ENCODE measurements at regions not wholly inside any gene's neighbourhood (a gene's known extent, or its start where the extent isn't known, plus 50 kb on each side); places are given as distances from the start of the nearest gene placed in this dataset.

DNA sequence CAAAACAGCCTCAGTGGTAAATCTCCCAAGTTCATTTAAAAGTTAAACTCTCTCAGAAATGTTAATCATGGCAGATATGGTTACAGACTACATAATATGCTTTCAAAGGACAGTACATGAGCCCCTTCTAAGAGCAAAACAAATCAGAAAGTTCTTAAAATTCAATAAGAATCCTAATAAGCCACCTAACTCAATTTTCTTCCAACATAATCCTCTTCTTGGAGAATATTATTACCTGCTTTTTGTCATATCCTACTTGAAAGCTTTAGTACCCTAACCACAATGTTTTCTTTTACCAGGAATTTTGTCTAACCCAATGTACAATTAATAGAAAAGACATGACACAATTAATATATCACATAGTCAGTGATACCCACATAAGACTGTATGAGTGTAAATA is 236.5 kb upstream of the ATP2B1 start:
- DNase-seq: no peak

DNA sequence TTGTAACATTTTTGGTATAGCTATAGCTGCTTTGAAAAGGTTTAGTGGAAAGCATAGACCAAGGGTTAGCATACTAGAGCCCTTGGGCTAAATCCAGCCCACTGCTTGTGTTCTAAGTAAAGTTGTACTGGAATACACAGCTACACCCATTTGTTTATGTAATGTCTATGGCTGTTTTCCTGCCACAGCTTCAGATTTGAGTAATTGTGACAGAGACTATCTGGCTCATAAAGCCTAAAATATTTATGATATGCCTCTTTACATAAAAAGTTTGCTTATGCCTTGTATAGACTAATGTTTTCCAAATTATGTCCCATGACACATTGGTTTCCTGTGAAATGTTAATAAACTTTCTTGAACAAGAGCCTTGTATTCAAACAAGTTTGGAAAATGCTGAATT is 234.8 kb upstream of the ATP2B1 start:
- no peak for DNase-seq

DNA sequence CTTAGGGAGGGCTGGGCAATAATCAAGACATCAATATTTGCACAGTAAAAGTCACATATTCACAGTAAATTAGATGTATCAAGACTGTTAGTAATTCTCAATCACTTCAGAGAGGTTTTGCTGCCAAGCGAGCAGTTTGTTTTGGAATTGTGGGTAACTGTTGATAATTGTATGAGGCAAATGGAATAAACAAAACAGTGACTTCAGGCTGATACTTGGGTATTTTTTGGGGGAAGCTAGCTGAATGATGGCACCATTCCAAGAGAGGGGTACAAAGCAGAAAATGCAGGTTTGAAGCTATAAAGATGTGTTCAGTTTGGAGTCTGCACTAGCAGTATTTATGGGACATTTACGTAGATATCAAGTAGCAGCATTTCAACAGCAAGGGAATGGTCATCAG is 232.8 kb upstream of the ATP2B1 start:
- DNase-seq: no peak

DNA sequence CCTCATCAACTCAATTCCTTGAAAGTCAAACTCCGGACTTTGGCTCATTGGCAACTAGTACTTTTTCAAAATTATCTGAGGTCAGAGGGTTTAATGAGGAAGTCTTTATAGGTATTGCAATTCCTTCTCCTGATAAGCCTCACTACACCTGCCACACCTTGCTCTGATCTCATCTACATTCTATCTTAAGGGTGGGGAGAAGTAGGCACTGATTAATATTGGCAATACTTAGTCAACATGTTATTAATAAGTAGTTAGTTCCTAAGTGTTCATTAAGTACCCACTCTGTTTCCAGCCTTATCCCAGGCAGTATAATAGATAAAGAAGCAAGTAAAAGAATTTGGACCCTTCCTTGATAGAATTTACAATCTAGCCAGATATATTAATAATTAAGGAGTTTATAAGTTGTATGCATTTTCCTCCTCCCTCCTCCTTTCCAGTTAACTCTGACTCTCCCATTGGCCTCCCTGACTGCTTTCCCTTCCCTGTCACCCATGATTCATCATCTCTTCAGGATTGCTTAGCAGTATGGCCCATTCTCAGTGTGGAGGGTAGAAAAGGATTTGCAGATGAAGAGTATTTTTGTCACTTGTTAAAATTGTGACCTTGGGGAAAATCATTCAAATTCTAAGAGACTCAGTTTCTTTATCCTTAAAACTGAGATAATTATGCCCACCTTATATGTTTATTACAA is 231.0 kb upstream of the ATP2B1 start:
- no peak for DNase-seq

DNA sequence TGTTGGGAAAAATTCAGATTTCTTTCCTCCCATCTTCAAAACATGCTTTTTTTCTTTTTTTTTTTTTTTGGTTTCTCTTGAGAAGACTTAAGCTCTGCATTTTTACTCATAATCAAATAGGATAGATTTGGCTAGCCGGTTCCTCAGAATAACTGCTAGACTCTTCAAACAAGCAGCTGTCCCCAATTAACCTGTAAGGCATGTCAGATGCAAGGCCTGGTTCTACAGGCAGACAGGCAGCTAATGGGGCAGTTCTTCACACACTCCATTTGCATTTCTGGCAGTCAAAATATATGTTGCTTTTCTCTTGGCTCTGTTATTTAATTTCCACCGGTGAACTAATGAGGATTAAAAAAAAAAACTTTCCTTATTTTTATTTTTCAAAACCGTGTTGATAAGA is 228.0 kb upstream of the ATP2B1 start:
- DNase-seq: no peak

DNA sequence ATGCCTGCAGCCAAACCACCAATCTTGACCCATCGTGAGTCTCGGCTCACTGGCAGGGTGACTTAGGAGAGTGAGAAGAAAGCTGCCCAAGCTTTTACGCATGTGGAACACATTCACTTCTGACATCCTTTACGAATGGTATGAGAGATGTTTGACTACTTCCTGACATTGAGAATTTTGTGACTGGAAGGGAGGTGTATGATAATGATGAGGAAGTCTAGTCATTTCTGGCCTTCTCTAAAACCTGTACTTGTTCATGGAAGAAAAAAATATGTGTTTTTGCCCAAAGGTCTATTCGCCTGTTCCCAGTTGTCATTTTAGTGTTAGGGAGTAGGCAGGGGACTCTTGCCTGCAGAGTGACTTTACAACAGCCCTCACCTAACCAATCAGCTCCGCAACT is 227.2 kb upstream of the ATP2B1 start:
- DNase-seq: no peak

DNA sequence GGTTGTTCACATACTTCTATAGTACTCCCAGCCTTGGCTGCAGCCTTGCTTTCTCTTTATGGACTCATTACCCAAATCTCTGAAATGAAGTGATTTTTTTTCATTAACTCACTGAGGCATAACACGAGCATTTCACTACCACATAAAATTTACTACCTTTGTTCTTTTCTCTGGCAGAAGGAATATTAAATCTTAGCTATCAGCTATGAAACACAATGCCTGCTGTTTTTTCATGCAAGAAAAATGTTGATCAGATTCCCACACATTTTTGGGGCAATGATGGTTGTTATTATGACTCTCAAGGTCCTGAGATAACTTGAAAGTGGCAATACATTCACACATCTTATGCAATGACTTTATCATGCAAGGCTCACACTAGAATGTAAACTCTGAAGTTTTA is 225.3 kb upstream of the ATP2B1 start:
- no peak for DNase-seq

DNA sequence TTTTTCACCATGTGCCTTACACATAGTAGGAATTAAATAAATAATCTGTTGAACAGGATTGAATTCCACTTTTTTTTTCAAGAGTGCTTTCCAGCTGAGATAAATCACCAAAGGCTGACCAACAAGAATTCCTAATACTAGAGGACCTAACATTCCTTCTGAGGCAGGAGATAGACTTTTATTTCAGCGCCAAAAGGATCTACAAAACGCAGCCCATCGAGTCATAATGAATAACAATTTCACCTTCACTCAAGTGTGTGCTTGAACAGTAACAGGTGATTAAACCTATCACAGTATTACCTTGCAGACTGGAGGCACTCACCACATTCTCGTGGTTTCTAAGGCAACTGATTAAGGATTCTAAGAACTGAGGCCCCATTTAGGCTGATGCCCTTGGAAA is 224.3 kb upstream of the ATP2B1 start:
- DNase-seq: no peak

DNA sequence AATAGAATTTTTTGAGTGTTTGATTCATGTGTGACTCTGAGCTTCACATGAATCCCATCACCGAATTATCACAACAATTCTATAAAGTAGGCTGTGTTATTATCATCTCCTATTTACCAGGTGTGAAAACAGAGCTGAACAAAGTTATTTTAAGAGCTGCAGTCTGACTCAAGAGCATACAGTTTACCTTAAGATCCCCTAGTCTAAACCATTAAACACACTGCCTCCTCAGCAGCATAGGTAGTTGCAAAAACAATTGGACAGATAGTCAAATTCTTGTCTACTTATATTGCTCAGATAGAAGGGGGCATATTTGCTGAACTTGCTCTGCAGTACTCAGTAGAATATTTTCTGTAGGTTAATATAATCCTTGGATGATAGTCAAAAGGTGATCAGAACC is 219.8 kb upstream of the ATP2B1 start:
- DNase-seq: no peak

DNA sequence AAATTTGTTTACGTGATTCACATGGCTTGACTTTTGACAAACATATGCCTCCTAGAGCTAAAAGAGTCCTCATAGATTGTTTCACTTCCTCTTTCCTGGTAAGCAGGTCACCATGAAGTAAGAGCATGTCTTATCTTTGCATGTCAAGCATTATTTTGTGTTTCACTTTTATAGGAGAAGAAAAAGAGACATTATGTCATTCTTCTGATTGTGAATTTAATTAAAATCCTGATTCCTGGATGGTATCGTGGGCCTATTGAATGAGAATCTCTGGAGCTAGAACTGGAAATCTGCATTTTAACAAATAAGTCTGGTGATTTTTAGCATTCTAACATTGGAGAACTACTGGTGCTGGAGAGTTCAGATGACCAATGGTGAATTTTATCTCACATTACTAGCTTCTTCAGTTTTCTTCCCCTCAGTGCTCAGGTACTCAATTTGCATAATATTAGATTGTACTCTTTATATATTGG is 218.6 kb upstream of the ATP2B1 start:
- DNase-seq: no peak

DNA sequence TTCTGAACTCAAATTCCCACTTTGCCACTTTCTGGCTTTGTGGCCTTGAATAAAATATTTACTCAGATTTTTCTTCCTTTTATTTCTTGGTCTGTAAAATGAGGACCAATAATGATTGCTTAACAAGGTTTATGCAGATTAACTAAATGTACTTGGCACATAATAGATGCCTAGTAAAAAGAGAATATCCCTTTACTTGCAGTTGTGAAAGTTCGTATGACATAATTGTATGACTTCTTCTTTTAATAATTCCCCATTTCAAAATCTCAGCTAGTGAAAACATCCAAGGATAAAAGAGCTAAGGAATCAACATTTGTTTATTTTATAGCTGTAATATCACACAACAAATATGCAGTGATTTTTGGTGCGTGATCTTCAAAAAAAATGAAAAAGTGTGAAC is 215.6 kb upstream of the ATP2B1 start:
- DNase-seq: no peak

DNA sequence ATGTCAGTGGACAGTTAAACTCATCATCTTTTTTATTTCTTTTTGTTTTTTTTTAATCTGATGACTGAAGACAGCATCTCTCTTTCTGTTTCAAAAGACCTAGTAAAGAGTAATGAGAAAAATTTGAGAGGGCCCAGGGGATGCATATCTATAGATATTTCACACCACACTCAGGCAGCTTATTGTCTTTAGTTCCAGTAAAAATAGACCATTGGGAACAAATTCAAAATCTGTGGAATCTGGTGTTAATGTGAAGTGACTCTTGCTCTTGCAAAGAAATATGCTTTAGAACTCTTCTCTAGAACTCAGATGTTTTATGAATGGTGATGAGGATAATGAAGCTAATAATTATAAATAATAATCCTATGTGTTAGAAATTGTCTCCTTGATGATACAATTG is 214.5 kb upstream of the ATP2B1 start:
- no peak for DNase-seq

DNA sequence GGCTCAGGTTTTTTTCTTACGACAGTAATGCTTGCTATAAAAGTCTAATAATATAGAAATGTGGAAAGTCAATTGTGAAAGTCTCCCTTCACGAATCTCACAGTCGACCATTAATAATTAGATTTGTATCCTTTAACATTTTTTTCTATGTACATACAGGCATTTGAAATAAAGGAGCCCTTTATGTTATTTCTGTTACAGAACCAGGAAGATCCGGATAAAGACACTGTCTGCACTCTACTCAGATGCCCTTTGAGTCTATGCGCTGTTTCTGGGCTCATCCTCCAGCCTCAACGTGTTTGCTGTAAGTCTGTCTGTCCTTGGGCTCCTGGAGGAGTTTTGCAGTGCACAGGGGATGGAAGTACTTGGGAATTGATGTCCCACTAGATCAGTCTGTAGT is 212.2 kb upstream of the ATP2B1 start:
- DNase-seq: no peak

DNA sequence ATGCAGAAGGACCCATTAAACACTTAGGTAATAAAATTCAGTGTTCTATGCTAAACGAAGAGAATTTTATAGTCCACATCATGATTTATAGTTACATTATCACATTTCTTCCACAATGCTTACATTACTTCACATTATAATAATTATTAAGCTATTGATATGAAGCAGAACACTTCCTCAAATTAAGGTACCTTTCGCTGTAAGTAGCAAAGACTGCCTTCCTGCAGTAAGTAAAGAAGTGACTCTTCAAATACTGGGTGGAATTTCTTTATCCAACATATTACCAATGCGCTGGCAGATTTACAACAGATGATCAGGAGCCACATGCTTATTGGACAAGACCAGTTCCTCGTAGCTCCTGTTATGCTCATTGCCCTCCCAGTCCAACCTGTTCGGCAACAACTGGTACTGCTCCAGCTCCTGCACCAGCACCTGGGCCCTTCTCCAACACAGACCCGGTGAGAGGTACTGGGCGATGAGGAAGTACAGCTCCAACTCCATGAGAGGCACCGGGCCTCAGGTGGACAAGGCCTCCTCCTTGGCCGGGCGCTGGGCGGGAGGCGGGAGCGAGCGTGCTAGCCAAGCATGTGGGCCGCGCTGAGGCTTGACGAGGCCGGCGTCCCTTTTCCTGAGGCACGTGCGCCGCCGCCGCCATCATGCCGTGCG is 210.7 kb upstream of the ATP2B1 start:
- no peak for DNase-seq

DNA sequence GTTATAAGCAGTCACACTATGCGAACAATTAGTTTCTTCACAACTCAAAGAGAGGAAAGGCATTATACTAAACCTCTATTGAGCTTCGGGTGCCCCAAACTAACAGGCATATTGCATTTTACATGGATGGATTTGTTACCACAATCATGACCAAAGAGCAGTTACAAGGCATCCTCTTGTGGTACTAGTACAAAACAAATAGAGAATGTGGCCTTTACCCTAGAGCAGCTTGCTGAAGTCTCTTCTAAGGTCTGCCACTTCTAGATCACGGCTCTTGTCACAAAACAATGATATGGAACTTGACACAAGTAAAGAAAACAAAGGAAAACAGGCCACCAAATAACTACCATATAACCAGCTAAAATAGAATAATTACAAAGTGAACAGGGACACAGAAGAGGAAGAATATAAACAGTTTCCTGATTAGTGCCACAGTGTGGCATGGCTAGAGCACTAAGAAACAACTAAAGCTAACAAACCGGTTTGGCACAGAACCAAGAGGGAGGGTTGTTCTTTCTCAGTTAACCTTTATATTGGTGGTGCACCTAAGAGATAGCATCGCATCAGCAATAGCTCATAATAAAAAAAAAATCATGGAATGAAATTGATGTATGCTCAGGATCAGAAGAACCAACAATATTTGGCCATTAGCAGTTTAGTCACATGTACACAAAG is 209.7 kb upstream of the ATP2B1 start:
- DNase-seq: no peak

DNA sequence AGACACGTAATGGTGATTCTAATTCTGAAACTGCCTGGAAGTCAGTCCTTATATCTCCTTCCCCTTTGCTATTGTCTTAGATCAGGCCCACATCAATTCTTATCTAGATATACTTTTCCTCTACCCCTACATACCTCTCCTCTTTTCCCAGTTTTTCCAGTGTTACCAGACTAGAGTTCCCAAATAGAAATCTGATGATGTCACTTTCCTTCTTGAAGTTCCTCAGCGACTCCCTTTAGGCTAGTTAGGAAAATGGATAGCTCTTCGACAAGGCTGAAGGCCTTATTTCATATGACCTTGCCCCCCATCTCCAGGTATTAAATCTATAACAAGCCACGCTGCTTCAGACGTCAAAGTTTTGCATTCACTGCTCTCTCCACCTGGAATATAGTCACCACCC is 201.1 kb upstream of the ATP2B1 start:
- DNase-seq: no peak

DNA sequence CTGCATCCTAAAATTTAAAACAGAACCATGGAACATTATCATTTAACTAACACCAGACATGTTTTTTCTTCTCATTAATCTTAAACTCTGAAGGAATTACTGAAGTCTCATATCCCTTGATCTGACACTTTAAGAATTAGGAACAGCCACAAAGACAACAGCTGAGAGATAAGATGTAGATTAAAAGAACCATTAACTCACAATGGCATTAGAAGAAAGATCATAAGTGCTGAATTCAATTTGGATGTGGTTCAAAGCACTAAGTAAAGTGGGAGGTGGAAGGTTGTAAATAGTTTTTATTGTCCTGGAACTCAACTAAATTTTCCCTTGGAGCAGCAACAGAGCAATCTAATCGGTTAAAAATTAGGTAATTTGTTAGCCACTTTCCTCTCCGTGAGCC is 199.0 kb upstream of the ATP2B1 start:
- no peak for DNase-seq

DNA sequence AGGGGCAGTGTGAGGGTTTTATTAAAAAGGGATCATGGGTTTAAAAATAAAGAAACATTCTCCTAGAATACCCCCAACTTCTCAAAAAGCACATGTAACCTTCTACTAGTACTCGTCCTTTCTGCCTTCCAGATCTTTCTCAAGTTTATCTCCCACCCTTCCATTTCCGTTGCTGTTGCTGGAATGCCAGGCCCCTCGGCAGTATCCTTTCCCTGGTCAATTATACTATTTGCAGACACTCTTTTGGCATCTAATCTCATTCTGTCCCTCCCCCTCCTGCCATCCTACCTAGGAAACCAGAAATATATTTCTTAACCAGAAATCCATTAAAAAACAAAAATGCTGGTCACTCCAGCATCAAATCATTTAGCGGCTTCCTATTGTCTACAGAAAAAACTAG is 198.2 kb upstream of the ATP2B1 start:
- no peak for DNase-seq

DNA sequence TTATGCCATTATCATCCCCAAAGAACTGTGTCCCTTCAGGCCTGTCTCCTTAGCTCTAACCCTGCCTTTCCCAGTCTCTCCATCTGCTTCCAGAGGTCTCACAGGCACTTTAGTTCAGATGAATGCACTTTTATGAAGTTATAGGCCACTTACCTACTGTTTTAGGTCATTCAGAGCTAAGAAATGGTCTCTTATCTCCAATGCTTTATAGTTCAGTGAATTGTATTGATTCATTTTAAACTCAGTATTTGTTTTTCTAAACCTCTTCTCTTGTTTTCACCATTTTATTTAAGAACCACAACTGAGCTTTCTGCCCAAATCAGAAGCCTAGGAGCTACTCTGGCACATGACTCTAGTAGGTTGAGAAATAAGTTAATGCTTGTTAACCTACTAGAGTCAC is 197.5 kb upstream of the ATP2B1 start:
- no peak for DNase-seq

DNA sequence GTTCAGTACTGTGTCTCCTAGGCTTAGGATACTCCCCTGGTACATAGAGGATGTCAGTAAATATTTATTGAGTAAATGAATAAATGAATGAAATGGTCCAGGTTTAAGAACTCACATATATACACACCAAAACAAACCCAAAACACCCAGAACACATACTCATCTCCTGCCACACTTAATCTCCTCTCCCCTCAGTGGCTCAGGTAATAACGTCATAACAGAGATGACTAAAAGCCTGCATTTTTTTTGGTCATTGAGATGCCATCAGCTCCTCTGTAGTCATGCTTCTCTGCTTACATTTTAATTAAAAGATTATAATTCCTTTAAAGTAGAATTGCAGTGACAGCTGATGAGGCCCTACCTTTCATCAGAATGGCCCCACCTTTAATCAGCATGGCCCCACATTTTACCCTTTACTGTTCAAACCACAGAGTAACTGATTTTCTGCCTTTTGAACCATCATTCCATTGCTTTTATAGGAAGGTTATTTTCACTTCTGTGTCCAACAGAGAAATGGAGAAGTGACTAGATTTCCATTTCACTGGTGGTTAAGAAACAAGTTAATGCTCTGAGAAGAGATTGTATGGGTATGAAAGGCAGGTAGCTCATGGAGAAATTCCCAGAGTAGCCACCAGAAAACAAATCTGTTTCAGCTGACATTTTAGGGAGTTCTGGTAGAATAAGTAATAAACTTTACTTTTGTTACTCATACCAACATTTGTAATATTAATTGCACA is 193.4 kb upstream of the ATP2B1 start:
- DNase-seq: no peak

DNA sequence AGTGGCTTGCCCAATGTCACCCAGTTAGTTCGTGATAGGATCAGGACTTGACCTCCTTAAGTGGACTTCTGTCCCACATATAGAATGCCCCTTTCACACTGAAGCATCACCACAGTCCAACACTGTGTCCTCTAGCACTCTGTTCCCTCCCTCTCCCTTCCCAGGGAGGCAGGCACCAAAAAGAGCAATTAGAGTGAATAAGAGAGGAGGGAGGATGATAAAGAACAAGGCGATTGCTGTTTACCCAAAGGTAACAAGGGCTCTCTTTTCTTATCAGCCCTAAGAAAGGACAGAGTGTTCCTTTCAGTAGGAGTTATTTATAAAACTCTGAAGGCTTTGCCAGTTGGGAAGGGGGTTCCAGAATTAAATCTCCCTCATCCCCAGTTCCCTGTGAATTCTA is 192.7 kb upstream of the ATP2B1 start:
- no peak for DNase-seq

DNA sequence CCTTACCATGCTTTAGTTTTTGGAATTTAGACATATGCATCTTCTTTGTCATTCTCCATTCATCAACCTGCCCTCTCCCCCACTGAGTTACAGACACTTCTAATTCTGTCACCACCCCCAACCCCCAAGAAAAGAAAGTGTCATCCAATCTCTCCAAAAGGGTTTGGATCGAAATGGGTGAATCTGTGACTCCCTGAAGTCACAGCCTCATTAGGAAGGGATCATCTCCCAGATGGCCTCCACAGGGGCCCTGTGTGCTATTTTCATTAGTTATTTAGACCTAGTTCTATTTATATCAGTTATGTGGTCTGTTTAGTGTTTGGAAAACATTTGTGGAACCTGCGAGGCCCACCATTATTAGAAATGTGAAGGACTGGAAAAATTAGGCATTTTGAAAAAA is 191.0 kb upstream of the ATP2B1 start:
- no peak for DNase-seq

DNA sequence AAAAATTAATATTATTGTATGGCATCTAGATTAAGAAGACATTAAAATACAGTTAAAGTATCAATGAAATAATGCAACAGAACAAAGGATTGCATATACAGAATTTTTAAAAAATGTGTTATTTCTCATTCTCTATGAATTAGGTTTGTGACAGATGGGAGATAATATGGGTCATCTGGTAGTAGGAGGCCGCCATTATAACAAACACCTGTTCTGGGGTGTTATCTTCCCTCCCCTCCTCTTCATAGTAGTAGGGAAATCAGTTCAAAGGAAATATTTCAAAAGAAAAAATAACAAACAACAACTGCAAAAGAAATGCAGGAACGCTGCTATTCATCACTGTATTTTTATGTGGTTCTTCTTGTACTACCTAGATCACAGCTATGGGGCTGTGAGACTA is 187.0 kb upstream of the ATP2B1 start:
- DNase-seq: no peak

DNA sequence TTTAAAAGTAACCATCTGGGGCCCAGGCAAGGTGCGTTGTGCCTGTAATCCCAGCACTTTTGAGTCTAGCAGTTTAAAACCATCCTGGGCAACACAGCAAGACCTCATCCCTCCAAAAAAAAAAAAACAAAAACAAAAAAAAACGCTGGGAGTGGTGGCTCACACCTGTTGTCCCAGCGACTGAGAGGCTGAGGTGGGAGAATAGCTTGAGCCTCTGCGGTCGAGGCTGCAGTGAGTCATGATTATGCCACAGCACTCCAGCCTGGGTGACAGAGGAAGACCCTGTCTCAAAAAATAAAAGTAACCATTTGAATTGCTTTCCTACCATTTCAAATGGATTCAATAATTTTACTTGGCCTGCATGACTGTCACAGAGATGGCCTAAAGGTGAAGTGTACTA is 186.5 kb upstream of the ATP2B1 start:
- no peak for DNase-seq
